DND-41 (cell line): ENCODE measurements at regions not wholly inside any gene's neighbourhood (a gene's known extent, or its start where the extent isn't known, plus 50 kb on each side); places are given as distances from the start of the nearest gene placed in this dataset.

ENCODE experiments used
- ATAC-seq: fragments of 200-7000 bp; cut with Tn5 transposase; 3 replicates; pipeline ENCODE4 v1.9.1; 2021; ENCODE audit warnings: low read depth; ENCODE audit not compliant: insufficient read depth
- DNase-seq: peaks from one replicate; pipeline ENCODE4 v3.0.0-alpha.2; 2020
- H2AFZ ChIP-seq: 2 replicates; pipeline ENCODE4 v1.6.0; 2012; ENCODE audit warnings: low read depth, low read length
- H3K27ac ChIP-seq: 2 replicates; pipeline ENCODE4 v1.5.1; 2012; ENCODE audit warnings: low read length, inconsistent platforms
- H3K27me3 ChIP-seq: fragments of 200-600 bp; sonication (generic); 2 replicates; pipeline ENCODE4 v1.6.0; 2012; ENCODE audit warnings: low read length, mild to moderate bottlenecking, inconsistent platforms; ENCODE audit not compliant: insufficient read depth, poor library complexity
- H3K36me3 ChIP-seq: 2 replicates; pipeline ENCODE4 v1.5.1; 2012; ENCODE audit warnings: low read length, inconsistent platforms; ENCODE audit not compliant: insufficient read depth
- H3K4me1 ChIP-seq: 2 replicates; pipeline ENCODE4 v1.5.1; 2012; ENCODE audit warnings: mild to moderate bottlenecking, low read length; ENCODE audit not compliant: insufficient read depth
- H3K4me2 ChIP-seq: 2 replicates; pipeline ENCODE4 v1.6.0; 2012; ENCODE audit warnings: mild to moderate bottlenecking, moderate library complexity, low read length, inconsistent platforms; ENCODE audit not compliant: insufficient read depth
- H3K4me3 ChIP-seq, 2 experiments: fragments of 200-600 bp in 1 of 2; shearing (Covaris generic) in 1 of 2; 2 replicates each; pipeline ENCODE4 v1.5.1; 2012 to 2016; ENCODE audit warnings: inconsistent platforms in 2 of 2, low read length in 2 of 2, mild to moderate bottlenecking in 2 of 2, low read depth in 1 of 2, moderate library complexity in 1 of 2
- H3K79me2 ChIP-seq: 2 replicates; pipeline ENCODE4 v1.6.0; 2012; ENCODE audit warnings: low read length, inconsistent platforms; ENCODE audit not compliant: insufficient read depth
- H3K9ac ChIP-seq: 2 replicates; pipeline ENCODE4 v1.6.0; 2012; ENCODE audit warnings: low read depth, mild to moderate bottlenecking, inconsistent platforms, low read length, moderate library complexity
- H3K9me3 ChIP-seq: 2 replicates; pipeline ENCODE4 v1.5.1; 2012; ENCODE audit warnings: low read length, moderate library complexity, mild to moderate bottlenecking, inconsistent platforms; ENCODE audit not compliant: insufficient read depth, severe bottlenecking
- H4K20me1 ChIP-seq: 2 replicates; pipeline ENCODE4 v1.6.0; 2012; ENCODE audit warnings: low read length; ENCODE audit not compliant: insufficient read depth
- CTCF ChIP-seq: IDR thresholded peaks from 2 replicates; pipeline ENCODE4 v1.5.1; 2012; ENCODE audit warnings: borderline replicate concordance, low read length, moderate library complexity, mild to moderate bottlenecking; ENCODE audit not compliant: poor library complexity, severe bottlenecking; ENCODE audit errors: extremely low read depth
- EZH2 ChIP-seq: IDR thresholded peaks from 3 replicates; pipeline ENCODE4 v1.6.1; 2012; ENCODE audit warnings: borderline replicate concordance, low read depth, mild to moderate bottlenecking, moderate library complexity, low read length, inconsistent platforms; ENCODE audit not compliant: severe bottlenecking

DNA sequence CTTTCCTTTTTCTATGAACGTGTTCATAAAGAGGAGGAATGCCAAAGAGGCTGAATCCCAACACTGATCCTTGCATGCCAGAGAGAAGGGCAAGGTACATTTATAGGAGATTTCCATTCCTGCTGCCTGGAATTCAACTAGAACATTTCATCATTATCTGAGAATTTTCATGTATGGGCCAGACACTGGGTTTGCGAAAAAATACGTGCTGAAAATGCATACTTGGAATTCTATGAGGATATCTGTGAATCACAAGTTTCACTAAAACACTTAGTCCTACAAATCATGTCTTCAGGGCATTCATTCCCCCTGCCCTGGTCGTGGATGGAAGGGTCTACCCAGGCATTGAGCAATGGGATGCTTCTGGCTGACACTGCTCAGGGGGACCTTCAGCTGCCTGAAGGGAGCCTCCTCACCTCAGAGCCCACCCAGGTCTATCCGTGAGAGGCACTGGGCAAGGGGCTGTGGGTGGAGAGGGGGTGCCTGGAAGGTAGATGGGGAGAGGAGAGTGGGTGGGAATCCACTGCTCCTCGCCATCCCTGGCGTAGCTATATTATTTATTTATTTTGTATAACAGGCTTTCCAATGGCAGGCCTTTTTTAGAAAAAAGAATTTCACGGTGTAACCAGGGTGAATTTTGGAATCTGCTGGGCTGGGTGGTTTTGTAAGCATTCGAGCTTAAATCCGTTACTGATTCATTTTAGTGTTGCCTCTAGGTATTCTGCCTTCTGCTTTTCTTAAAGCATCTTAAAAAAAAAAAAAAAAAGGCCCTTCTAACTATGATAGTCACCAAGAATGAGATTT, 560.6 kb upstream of the ID2 start:
- DNase-seq (no peak), ATAC-seq (no peak)
- Histone ChIP-seq H3K27ac (no peak overlapping the region), H3K36me3 (no peaks in the 10 kb centered on the region), H3K9me3 (no peaks in the 10 kb centered on the region), H4K20me1 (no peaks in the 10 kb centered on the region), H3K79me2 (no peaks in the 10 kb centered on the region), H3K4me2 (no peak overlapping the region), H3K27me3 (no peaks in the 10 kb centered on the region), H2AFZ (no peak overlapping the region), H3K9ac (no peak overlapping the region), H3K4me1 (no peaks in the 10 kb centered on the region), H3K4me3 (no peak overlapping the region)
- TF ChIP-seq CTCF (no peak), EZH2 (no peak)

- ATAC-seq (no peak), DNase-seq (no peak)
- Histone ChIP-seq H3K4me1 (no peaks in the 10 kb centered on the region), H4K20me1 (no peaks in the 10 kb centered on the region), H3K4me2 (no peak overlapping the region), H3K27ac (no peak overlapping the region), H3K79me2 (no peaks in the 10 kb centered on the region), H3K36me3 (no peaks in the 10 kb centered on the region), H3K9ac (no peak overlapping the region), H3K9me3 (no peaks in the 10 kb centered on the region), H3K27me3 (no peaks in the 10 kb centered on the region), H2AFZ (no peak overlapping the region), H3K4me3 (no peak overlapping the region)
- no peak for TF ChIP-seq EZH2
- TF ChIP-seq CTCF = no peak
These were observed 559.9 kb upstream of the ID2 start for GRCh38 chr2:8121826-8122513.

GRCh38 chr2:8122520-8122919, 559.3 kb upstream of the ID2 start:
- Histone ChIP-seq H3K27ac (no peak overlapping the region), H4K20me1 (no peaks in the 10 kb centered on the region), H3K9me3 (no peaks in the 10 kb centered on the region), H3K79me2 (no peaks in the 10 kb centered on the region), H3K9ac (no peak overlapping the region), H2AFZ (no peak overlapping the region), H3K4me1 (no peaks in the 10 kb centered on the region), H3K4me3 (no peak overlapping the region), H3K27me3 (no peaks in the 10 kb centered on the region), H3K36me3 (no peaks in the 10 kb centered on the region), H3K4me2 (no peak overlapping the region)
- ATAC-seq (no peak), DNase-seq (no peak)
- no peak for TF ChIP-seq CTCF
- no peak for TF ChIP-seq EZH2
